C1 segment of cervical spinal cord (tissue), 14 donors: ENCODE measurements at regions not wholly inside any gene's neighbourhood (a gene's known extent, or its start where the extent isn't known, plus 50 kb on each side); places are given as distances from the start of the nearest gene placed in this dataset.

ENCODE experiments used
- DNase-seq, 14 donors: peaks; one replicate each; lab custom pipeline; 2025; lab: John Stamatoyannopoulos, UW

DNA sequence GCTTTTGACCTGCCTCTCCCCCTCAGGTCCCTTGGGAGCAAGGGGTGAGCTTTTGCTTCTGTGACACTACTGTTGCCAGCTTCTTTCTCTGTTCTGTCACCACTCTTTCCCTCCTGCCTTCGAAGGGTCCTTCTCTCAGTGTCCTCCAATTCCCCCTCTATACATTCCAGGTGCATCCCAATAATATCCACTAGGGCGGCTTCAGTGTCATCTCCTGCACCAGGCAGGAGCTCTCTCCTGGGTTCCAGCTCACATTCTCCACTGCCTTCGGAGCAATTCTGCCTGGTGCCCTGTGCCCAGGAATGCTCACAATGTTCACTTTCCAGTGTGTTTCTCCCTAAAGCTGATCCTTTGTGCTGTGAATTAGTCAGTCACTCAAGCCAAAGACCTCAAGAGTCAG is 83.9 kb upstream of the CXCL14 start:
- DNase-seq = no peak

DNA sequence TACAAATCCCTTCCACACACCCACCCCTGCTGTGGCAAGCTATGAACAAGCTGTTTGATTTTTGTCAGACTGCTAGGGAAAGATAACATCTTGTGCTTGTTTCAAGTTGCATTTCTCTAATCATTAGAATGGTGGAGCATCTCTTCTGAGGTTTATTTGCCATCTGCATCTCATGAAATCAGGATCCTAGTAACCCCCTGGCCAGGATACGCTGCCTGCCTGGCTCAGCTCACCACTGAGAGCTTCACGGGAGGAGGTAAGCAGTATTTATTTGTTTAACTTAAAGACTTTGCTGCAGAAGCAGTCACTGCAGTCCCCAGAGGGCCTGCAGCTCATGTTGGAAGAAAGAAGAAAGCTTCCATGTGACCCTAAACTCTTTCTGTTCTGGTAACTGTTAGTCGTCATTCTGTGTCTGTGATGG is 83.3 kb upstream of the CXCL14 start:
- DNase-seq = no peak

DNA sequence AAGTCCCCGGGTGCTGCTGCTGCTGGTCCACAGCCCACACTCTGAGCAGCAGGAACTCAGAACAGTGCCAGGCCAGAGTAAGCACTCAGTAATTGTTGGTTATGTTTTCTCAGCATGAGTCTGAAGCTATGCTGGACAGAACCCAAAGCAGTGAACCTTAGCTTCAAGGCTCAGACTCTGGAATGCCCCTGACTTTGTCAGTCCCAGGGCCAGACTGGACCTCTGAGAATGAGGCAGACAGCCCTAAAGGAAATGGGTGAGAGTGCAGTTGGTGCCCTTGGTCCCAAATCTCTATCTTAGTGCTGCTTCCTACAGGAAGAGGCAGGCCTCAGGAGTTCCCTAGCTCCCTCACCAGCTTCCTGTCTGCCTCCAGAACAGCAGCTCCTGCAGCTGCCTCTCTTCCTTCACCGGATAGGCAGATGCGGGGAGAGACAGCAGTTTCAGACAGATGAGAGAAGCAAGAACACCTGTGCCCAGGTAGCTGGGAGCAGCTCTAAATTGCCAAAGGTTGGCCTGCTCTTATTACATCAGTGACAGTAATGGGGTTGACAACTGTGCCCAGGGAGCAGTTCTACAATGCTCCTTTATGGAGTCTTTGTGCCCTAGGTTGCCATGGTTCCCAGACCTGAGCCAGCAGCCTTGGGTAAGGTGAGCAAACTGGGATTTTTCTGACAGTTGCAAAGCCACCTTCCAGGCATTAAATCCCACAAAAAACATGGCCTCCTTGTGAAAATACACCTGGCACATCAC is 82.2 kb upstream of the CXCL14 start:
- DNase-seq = no peak

DNA sequence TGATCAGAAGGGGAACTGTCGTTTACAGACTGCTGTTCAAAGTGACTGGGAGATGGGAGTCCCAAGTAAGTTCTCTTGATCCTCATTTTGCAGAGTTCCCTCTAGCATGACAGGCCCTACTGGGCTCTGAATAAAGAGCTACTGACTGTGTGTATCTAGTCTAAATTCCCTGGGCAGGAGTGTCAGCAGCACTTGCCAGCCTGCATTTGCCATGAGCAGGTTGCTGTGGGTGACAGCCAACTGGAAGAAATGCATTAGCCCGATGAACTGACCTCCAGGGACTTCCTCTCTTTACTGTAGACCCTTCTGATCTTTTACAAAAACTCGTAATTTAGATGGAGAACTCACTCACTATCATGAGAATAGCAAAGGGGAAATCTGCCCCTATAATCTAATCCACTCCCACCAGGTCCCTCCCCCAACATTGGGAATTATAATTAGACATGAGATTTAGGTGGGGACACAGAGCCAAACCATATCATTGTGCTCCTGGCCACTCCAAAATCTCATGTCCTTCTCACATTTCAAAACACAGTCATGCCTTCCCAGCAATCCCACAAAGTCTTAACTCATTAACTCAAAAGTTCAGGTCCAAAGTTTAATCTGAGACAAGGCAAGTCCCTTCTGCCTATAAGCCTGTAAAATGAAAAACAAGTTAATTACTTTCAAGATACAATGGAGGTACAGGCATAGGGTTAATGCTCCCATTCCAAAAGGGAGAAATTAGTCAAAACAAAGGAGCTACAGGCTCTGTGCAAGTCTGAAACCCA is 78.9 kb upstream of the CXCL14 start:
- no peak for DNase-seq

DNA sequence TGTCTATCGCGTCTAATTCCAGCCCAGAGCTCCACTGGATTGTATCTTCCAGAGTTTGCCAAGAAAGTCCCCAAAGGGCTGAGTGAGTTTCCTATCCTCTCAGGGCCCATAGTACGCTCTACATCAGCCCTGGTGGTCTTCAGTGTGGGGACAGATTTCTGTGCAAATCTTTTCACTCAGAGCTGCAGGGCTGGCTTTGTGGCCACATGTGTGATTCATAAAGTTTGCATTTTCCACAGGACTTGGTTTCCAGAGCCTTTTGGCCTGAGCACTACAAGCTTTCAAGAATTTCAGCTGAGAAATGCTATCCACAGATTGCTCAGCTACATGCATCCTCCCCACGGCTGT is 76.7 kb upstream of the CXCL14 start:
- no peak for DNase-seq

DNA sequence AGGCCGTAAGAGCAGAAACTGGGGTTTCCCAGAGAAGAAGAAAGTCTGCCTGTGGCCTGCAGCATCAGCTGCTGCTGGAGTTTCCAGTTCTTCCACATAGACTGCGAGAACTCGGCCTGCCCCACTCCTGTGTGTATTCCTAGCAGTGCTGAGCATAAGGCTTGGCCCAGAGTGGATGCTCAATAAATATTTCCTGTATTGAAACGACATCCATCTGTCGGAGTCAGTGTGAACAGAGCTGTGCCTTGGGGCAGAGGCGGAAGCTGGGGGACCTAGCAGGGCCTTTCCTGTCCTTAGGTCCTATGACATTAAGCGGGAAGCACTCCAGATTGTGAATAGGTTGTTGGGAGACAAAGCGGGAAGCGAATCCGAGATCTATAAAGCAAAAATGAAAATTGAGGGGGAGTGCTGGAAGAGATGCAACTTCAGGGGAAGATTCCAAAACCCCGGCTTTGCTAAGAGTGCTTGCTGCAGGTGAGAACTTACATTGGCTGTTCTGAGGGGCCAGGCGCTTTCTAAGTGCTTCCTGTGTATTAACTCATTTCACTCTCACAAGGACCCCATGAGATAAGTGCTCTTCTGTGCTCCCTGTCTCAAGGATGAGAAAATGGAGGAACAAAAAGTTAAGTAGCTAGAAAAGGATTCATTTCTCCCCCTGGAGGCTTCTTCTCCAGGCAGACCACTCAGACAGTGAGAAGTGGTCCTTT is 76.1 kb upstream of the CXCL14 start:
- no peak for DNase-seq

DNA sequence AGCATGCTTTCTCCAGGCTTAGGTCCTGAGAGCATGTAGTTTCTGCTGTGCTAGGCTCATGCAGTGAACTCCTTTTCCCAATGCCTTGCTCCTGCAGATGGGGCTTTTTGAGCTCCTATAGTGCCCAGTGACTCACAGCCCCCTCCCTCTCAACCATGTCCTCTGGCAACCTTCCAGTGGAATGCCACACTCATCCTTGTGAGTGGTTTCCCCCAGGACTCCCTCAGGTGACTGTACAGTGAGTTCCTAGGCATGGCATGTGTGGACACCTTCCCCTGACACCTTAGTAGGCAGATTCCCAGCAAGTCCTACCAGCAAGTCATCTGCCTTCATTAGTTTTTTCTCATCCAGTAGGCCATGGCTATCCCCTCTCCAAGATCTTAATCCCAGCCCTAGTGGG is 72.4 kb upstream of the CXCL14 start:
- no peak for DNase-seq

DNA sequence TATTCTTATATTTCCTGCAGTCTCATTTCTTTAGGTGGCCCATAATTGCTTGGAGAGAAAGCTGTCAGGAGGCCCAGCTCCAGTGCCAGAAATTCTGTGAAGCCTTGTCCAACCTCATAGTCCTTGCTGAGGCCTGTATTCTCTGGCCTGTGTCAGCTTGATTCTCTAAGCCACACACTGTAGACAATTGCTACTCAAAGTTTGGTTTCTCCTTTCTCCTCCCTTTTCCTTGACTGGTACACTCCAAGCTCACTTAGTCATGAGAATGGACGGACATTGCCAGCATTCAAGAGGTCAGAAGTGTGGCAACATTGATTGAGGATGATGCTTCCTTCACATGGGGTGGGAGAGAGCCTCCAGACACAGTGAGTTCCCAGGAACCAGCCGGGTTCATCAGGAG is 71.3 kb upstream of the CXCL14 start:
- DNase-seq = no peak

DNA sequence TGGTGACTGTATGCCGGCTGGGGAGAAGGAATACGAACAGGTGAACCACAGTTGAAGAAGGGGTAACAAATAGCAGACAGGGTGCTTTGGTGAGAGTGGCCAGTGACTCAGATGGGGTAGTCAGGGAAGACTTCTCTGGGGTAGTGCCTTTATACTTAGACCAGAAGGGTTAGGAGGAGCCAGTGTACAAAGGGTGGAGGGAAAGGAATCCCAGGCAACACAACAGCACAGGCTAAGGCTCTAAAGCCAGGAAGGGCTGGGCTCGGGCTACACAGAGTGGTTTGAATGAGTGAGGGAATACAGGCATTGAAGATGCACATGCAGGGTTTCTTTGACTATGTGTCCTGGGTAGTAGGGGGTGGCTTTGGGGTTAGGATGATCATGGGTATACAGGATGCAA is 70.6 kb upstream of the CXCL14 start:
- DNase-seq = no peak

DNA sequence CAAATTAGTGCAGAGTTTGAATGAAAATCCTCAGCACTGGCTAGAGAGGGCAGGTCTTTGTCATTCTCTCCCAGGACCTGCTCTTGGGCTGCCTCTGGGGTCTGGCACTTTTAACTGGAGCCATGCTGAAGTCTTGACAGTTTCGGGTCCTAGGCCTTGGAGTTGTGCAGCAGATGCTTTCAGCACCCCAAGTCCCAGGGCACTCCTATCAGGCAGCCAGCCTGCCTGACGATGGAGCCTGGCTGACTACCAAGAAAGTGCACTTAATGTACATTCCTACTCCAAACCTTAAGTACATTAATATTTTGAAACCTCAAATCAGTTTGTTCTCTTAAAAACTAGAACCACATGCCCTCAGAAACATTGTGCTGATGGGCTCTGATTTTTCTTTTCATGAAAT is 69.3 kb upstream of the CXCL14 start:
- no peak for DNase-seq

DNA sequence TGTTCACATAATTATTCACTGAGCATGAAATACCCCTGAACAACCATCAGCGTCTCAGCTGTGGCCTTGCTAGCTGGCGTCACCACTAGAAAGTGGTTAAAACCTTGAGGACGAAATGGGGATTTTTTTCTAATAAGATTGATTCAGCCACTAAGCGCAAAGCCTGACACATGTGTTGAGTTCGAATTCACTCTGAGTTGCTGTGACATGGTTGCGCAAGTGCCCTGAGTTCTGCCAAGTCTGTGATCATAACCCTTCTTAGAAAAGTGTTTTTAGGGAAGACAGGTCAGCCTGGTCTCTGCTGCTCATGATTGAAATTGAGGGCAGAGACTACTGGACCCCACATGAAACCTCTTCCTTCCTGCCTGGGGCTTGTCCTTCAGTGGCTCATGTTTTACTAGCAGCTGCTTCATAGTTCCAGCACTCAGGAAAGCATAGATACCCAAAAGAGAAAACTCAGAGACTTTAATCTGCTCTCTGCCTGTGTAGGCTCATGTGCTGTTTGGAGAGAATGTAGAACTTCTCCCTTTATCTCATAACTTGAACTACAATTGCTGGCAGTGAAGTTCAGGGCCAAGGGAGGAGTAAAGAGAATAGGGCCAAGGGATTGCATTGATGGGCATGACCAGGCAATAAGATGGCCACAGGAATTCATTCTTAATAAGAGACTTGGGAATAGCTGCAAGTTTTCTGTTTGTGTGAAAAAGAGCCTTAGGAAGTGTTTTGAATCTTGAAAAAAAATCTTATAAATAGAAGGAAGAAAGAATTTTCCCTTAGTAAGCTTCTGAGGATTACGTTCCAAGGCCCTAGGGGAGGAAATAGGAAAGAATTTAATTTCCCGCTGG is 66.8 kb upstream of the CXCL14 start:
- no peak for DNase-seq

DNA sequence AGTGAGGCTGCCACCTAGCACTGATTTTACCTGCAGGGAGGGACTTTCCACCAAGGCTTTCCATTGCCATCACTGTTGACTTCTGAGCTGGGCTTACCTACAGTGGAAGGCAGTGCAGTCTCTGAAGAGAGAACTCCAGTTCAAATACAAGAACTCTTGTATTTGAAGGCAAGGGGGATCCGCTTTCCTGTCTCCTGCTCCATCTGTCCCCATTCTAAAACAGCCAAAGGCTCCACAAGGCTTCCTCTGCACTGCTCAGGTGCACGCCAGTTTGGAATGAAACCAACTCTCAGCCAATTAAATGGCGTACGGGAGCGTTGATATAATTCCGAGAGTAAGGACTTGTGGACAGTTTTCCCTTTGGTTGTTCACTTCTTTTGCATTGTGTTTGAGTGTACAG is 66.0 kb upstream of the CXCL14 start:
- DNase-seq = peak in 1 of 14 donors; percentile 14

DNA sequence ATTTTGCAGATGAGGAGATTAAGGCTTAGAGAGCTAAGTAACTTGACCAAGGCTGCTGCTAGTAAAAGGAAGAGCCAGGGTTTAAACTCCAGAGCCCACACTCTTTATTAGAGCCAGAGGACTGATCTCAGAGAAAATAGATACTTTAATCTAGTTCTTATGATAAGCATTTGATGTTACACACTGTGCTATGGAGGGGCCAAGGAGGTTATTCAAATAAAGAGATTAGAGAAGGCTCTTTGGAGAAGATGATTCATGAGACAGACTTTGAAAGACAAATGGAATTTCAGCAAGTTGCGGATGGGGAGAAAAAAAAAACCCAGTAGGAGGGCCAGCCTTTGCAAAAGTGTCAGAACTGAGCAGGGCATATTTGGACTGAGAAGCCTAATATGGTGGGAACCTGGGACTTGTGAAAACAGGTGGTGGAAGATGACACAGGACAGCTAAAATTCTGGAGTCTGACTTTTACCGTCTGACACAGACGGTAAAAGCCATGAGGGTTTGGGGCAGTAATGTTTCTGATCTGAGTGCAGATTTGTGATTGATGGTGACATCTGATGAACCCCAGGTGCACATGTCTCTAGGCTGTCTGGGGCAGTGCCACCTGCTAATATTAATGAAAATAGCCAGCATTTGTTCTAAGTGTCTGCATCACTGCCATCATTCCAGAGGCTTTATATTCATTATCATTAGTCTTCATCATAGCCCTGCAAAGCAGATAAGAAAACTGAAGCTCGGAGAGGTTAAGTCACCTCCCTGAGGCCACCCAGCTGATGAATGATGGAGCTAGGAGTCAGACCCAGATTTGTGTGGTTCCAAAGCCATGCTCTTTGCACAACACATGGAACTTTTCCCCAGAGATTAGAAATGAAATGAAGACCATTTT is 65.3 kb upstream of the CXCL14 start:
- no peak for DNase-seq

DNA sequence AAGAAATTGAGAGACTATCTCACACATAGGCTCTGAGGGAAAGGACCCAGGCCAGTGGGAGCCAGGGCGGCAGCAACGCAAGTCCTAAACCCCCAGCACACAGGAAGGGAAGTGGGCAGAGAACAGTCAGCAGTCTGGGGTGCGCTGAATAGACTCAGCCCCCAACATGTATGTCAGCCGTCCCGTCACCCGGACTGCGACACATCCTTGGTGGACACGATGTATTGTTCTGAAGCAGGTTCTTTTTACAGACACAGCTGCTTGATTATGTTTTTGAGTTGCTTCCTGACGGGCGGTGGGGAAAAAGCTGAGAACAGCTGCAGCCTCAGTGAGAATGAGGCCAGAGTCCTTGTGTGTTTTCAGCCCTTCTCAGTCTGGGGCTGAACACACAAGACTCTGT is 64.1 kb upstream of the CXCL14 start:
- DNase-seq = no peak

DNA sequence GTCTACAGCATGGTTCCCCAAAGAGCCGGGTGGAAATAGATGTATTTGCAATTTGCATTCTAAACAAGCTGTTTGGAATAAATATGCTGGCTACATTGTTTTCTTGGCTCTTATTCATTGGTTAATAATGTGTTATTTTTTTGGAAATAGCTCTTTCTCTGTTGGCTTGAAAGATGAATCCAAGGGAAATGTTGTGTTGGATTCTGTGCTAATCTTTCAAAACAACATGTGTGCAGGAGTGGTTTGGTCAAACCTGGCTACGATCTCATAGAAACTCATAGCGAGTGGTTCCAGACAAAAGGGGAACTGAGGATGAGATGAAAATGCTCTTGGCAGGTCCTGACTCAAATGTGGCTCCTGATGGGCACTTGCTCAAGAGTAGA is 63.7 kb upstream of the CXCL14 start:
- no peak for DNase-seq

DNA sequence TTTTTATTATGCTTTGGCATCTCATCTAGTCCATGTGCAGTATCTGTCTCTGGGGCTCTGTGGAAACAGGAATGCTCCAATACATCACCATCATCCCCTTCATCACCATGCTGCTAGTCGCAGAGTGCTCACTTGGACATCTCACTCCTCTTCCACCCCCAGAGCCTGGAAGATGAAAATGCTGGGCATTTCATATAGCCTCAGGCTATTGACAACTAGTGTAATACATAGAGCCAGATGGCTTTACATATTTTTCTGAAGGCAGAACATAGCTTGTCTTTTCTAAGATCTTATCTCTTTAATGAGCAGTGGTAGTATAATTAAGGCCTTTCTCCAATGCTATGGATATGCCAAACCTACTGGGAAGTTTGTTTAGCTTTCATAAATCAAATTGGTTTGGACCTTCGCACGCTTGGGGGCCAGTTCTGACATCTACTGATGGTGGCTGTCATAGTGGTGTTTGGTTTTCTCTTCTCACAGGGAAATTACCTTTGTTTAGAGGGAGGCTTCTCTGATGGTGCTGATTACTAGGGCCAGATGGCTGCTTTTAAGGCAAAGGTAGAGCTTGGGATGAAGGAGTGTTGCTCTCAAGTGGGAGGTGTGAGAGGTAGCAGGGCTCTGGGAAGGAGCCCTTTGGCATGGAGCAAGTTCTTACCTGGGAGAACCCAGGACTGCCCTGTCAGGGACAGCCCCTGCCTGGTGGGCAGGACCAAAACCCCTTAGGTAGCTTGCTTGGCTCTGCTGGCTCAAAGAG is 63.1 kb upstream of the CXCL14 start:
- DNase-seq = no peak

DNA sequence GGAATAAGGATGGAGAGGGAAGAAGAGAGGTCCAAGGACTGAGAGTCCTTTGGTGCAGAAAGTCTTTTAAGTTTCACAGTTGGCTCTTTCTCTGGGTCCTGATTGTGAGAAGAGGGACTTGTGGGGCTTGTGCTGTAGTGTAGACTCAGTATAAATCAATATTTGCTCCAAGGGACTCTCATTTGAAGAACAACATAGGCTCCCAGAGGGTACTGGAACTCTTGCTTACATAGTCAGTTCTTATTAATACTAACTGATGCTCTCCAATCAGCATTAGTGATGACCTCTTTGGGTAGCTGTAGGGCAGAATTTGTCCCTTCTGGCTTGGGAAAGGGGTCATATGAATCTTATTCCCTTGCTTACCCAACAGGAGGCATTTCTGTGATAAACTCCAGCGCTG is 62.5 kb upstream of the CXCL14 start:
- DNase-seq = no peak

DNA sequence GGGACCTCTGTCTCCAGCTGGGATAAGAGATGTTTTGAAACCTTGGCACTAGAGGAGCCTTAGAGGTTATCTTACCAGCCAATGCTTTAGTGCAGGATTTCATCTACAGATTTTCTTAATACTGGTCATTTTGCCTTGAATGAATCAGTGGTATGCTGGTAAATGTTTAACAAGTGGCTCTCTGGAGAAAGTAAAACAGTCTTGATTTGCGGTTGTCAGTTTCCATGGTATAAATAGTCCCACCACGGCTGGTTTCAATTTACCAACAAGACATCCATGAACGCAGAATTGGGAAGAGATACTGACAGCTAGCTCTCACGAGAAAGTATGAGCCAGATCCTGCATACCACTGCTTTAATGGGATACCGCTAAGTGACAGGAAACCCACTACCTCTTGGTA is 56.7 kb upstream of the CXCL14 start:
- no peak for DNase-seq

DNA sequence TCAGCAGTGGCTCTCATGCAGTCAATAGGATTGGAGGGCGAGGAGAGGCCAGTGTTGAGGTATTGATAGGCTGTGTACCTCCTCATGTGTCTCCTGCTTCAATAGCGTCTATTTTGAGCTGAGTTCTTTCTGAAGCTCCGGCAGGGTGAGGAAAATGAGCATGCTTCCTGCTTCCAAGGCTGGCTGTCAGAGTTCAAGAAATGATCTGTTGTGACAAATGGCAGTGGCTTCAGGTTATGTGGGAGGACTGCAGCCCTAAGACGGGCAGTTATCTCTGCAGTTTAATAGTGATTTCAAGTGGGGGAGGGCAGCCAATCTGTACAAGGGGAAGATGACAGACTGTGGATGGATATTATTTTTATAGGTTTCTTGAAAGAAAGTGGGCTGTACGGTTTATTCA is 54.0 kb upstream of the CXCL14 start:
- no peak for DNase-seq

DNA sequence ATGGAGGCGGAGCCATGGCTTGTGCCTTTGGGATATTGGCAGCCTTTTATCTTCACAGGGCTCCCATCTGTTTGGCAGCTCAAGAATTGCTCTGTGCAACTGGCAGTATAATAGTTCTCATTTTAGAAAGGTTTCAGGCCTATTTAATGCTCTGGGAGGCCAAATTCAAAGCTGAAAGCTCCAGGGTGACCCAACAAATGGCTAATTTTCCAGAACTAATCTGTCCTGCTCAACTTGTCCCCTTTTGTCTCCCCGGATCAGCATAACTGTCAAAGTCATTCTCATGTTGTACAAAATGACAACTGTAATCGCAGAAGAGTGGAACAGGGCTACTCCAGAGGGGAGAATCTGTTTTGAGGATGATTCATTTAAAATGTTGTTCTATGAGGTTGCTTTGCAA is 52.6 kb upstream of the CXCL14 start:
- no peak for DNase-seq
